Natural killer cell (primary cell): ENCODE measurements at regions not wholly inside any gene's neighbourhood (a gene's known extent, or its start where the extent isn't known, plus 50 kb on each side); places are given as distances from the start of the nearest gene placed in this dataset.

Source experiments
- ATAC-seq, 3 donors: fragments of 150-1000 bp in 2 of 3; fragments of 200-7000 bp in 1 of 3; cut with Tn5 transposase; 1 replicate in 1 of 3; 2 replicates in 2 of 3; pipeline ENCODE4 v1.10.0; 2021; ENCODE audit warnings: mild to moderate bottlenecking in 2 of 3, moderate library complexity in 2 of 3
- DNase-seq, 2 donors: peaks; one replicate each; pipeline versions ENCODE4 v3.0.0 to v3.0.0-alpha.2; 2013 to 2021; ENCODE audit warnings: mixed read lengths in 1 of 2
- H3K27ac ChIP-seq: one replicate; pipeline ENCODE4 v1.5.1; 2013; ENCODE audit warnings: mild to moderate bottlenecking, low read length
- H3K27me3 ChIP-seq: one replicate; pipeline ENCODE4 v1.6.1; 2013; ENCODE audit warnings: low read length; ENCODE audit not compliant: control insufficient read depth, insufficient read depth
- H3K36me3 ChIP-seq: one replicate; pipeline ENCODE4 v1.6.1; 2013; ENCODE audit warnings: low read length; ENCODE audit not compliant: control insufficient read depth, insufficient read depth
- H3K4me1 ChIP-seq: one replicate; pipeline ENCODE4 v1.6.1; 2013; ENCODE audit warnings: low read length; ENCODE audit not compliant: control insufficient read depth, insufficient read depth
- H3K4me3 ChIP-seq: one replicate; pipeline ENCODE4 v1.5.1; 2013; ENCODE audit warnings: low read length
- H3K9me3 ChIP-seq: one replicate; pipeline ENCODE4 v1.6.1; 2013; ENCODE audit warnings: low read length; ENCODE audit not compliant: control insufficient read depth, insufficient read depth
- H3K27ac Mint-ChIP-seq, 2 donors: one replicate each; pipeline ENCODE4 v1.8.0; 2022; ENCODE audit warnings: mild to moderate bottlenecking in 2 of 2, mixed read lengths in 2 of 2, moderate library complexity in 1 of 2
- H3K27me3 Mint-ChIP-seq, 2 donors: one replicate each; pipeline ENCODE4 v1.8.0; 2022; ENCODE audit warnings: low read depth in 2 of 2, mixed read lengths in 2 of 2
- H3K36me3 Mint-ChIP-seq: one replicate; pipeline ENCODE4 v1.8.0; 2022; ENCODE audit warnings: mixed read lengths
- H3K4me1 Mint-ChIP-seq, 2 donors: one replicate each; pipeline ENCODE4 v1.8.0; 2022; ENCODE audit warnings: mixed read lengths in 2 of 2
- H3K4me3 Mint-ChIP-seq: one replicate; pipeline ENCODE4 v1.8.0; 2022; ENCODE audit warnings: mild to moderate bottlenecking, moderate library complexity, mixed read lengths
- H3K9me3 Mint-ChIP-seq, 2 donors: one replicate each; pipeline ENCODE4 v1.8.0; 2022; ENCODE audit warnings: mixed read lengths in 2 of 2
- CTCF ChIP-seq: fragments of 200-600 bp; IDR thresholded peaks from one replicate; pipeline ENCODE4 v1.8.0; 2022; ENCODE audit warnings: antibody characterized with exemption
- WGBS: methylation state at CpG from one replicate; pipeline ENCODE4 v1.1.7; 2013; ENCODE audit warnings: missing lambda C conversion rate; ENCODE audit not compliant: insufficient coverage; 5-methylcytosine and 5-hydroxymethylcytosine counted together
- intact Hi-C: fragments of 100-400 bp; cut with micrococcal nuclease; formaldehyde crosslinking; loops from one replicate; pipeline ENCODE4 v1.14.2; 2022

- peaks cover 10 to 11% of the 10 kb centered on the region in 2 donors for H3K9me3 Mint-ChIP-seq
- no peak overlapping the region for H3K27ac Mint-ChIP-seq
- H3K4me1 Mint-ChIP-seq = no peaks in the 10 kb centered on the region
Measured at GRCh38 chr16:60107437-60107836, 1373.3 kb upstream of the GOT2 start.

DNA sequence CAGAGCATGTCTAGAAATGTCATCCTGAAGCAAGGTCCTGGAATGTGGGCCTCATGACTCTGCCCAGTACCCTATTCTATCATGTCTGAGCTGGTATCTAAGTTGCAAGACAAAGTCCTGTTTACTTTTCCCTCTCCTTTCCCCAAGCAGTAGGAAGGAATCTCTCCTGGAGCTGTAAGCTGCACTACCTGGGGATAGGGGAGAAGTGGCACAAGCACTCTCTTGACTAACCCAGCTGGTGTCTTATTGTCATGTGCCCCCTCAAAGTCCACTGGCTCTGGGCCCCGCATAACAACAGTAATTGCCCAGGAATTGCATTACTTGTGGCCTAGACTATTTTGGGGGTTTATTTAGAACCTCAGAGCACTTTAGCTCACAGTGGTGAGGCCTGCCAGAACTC is 1366.3 kb upstream of the GOT2 start:
- Histone ChIP-seq H3K4me3 (no peak overlapping the region), H3K36me3 (no peaks in the 10 kb centered on the region), H3K27me3 (no peaks in the 10 kb centered on the region), H3K4me1 (no peaks in the 10 kb centered on the region), H3K9me3 (peaks cover 12% of the 10 kb centered on the region), H3K27ac (no peak overlapping the region)
- ATAC-seq (no peak), DNase-seq (no peak)
- intact Hi-C loops = no loop called here
- Mint-ChIP-seq H3K36me3 (no peaks in the 10 kb centered on the region), H3K4me1 (no peaks in the 10 kb centered on the region), H3K27ac (no peak overlapping the region), H3K4me3 (no peak overlapping the region), H3K27me3 (no peaks in the 10 kb centered on the region), H3K9me3 (peaks cover 21 to 27% of the 10 kb centered on the region in 2 donors)
- TF ChIP-seq CTCF = no peak
- 80% methylated on average over 1 of the region's 1 CpG for WGBS

More at GRCh38 chr16:60107437-60107836, 1373.3 kb upstream of the GOT2 start:
- H3K9me3 ChIP-seq = no peaks in the 10 kb centered on the region
- H3K27ac ChIP-seq = no peak overlapping the region
- H3K4me1 ChIP-seq = no peaks in the 10 kb centered on the region
- no peak for TF ChIP-seq CTCF
- Mint-ChIP-seq H3K36me3 (no peaks in the 10 kb centered on the region), H3K27me3 (no peaks in the 10 kb centered on the region), H3K4me3 (no peak overlapping the region)
- ATAC-seq (no peak), DNase-seq (no peak)
- no peaks in the 10 kb centered on the region for H3K36me3 ChIP-seq
- intact Hi-C loops = no loop called here
- H3K27me3 ChIP-seq = no peaks in the 10 kb centered on the region
- WGBS = 57% methylated on average over 3 of the region's 3 CpGs
- H3K4me3 ChIP-seq = no peak overlapping the region

DNA sequence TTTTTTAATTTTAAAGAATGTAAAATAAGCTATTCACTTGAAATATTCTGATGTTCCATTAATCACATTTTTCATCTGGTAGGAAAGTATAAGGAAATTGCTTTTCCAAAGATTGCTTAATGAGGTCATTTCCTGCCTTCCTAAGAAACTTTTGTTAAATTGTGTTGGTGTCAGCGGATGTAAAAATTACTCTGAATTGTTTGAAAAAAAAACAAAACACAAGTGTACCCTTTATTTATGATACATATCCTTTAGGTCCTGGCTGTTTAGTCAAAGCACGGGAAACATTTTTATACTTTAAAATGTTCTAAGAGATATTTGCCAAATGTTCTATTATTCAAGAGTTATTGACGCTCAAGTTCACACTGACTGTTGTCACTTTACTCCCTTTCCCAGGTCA is 1357.4 kb upstream of the GOT2 start:
- no peak overlapping the region for H3K4me3 Mint-ChIP-seq
- no CpG with 5 or more reads among the region's 3 CpGs for WGBS
- Histone ChIP-seq H3K27ac (no peak overlapping the region), H3K4me3 (no peak overlapping the region), H3K9me3 (no peaks in the 10 kb centered on the region), H3K36me3 (no peaks in the 10 kb centered on the region), H3K4me1 (no peaks in the 10 kb centered on the region), H3K27me3 (no peaks in the 10 kb centered on the region)
- intact Hi-C loops = no loop called here
- H3K4me1 Mint-ChIP-seq = no peaks in the 10 kb centered on the region
- no peaks in the 10 kb centered on the region for H3K27me3 Mint-ChIP-seq
- no peak overlapping the region for H3K27ac Mint-ChIP-seq
- no peak for TF ChIP-seq CTCF
- no peak for DNase-seq
- peaks cover 4 to 20% of the 10 kb centered on the region in 2 donors for H3K9me3 Mint-ChIP-seq
- no peak for ATAC-seq
- no peaks in the 10 kb centered on the region for H3K36me3 Mint-ChIP-seq

DNA sequence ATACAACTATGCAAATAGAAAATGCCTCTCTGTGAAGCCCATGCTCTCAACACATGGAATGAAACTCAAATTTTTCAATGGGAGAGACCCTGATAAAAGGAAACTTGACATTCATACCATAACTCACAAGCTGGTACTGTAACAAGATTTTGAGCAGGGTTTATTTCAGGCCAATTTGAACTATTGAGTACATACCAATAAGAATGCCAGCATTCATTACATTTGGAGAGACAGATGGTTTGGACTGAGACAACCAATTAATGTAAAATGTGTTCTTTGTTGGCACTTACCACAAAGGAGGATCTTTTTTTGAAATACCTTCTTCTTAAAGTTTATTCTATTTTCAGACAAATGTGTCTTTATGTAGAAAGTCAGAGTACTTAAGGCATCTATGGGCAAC is 1357.0 kb upstream of the GOT2 start:
- no peaks in the 10 kb centered on the region for H3K4me1 Mint-ChIP-seq
- no peaks in the 10 kb centered on the region for H3K27me3 Mint-ChIP-seq
- H3K27ac Mint-ChIP-seq = no peak overlapping the region
- no peaks in the 10 kb centered on the region for H3K36me3 ChIP-seq
- H3K27ac ChIP-seq = no peak overlapping the region
- no peaks in the 10 kb centered on the region for H3K36me3 Mint-ChIP-seq
- no peak for TF ChIP-seq CTCF
- intact Hi-C loops = no loop called here
- no peaks in the 10 kb centered on the region for H3K4me1 ChIP-seq
- H3K9me3 Mint-ChIP-seq = peaks cover 4 to 19% of the 10 kb centered on the region in 2 donors
- no peak overlapping the region for H3K4me3 ChIP-seq
- no peaks in the 10 kb centered on the region for H3K27me3 ChIP-seq
- ATAC-seq = no peak
- H3K4me3 Mint-ChIP-seq = no peak overlapping the region
- DNase-seq = no peak
- H3K9me3 ChIP-seq = peaks cover 2% of the 10 kb centered on the region
